Liver (tissue), 8 donors: ENCODE measurements at regions not wholly inside any gene's neighbourhood (a gene's known extent, or its start where the extent isn't known, plus 50 kb on each side); places are given as distances from the start of the nearest gene placed in this dataset.

Source experiments
- DNase-seq: peaks from one replicate; pipeline ENCODE4 v3.0.0-alpha.2; 2017; ENCODE audit warnings: low spot score
- H3K27ac ChIP-seq, 2 donors: one replicate each; pipeline ENCODE4 v1.7.0; 2013; ENCODE audit warnings: inconsistent platforms in 2 of 2, low read length in 2 of 2, control low read depth in 1 of 2, low read depth in 1 of 2, mild to moderate bottlenecking in 1 of 2
- H3K27me3 ChIP-seq, 4 donors: one replicate each; pipeline versions ENCODE4 v1.6.1 to v1.7.0; 2013; ENCODE audit warnings: low read length in 3 of 4, inconsistent platforms in 1 of 4, mild to moderate bottlenecking in 1 of 4, moderate library complexity in 1 of 4; ENCODE audit not compliant: control insufficient read depth in 4 of 4, insufficient read depth in 4 of 4
- H3K36me3 ChIP-seq, 4 donors: one replicate each; pipeline versions ENCODE4 v1.6.1 to v1.7.0; 2013; ENCODE audit warnings: low read length in 3 of 4, mild to moderate bottlenecking in 3 of 4, low read depth in 1 of 4, moderate library complexity in 1 of 4; ENCODE audit not compliant: control insufficient read depth in 4 of 4, insufficient read depth in 3 of 4
- H3K4me1 ChIP-seq, 4 donors: one replicate each; pipeline versions ENCODE4 v1.6.1 to v1.7.0; 2013; ENCODE audit warnings: low read length in 3 of 4, mild to moderate bottlenecking in 3 of 4, moderate library complexity in 1 of 4; ENCODE audit not compliant: control insufficient read depth in 4 of 4, insufficient read depth in 4 of 4
- H3K4me3 ChIP-seq, 3 donors: one replicate each; pipeline versions ENCODE4 v1.6.1 to v1.7.0; 2013; ENCODE audit warnings: low read length in 3 of 3, control low read depth in 1 of 3, low read depth in 1 of 3, mild to moderate bottlenecking in 1 of 3
- H3K9ac ChIP-seq, 2 donors: one replicate each; pipeline ENCODE4 v1.7.0; 2013; ENCODE audit warnings: low read length in 2 of 2, mild to moderate bottlenecking in 2 of 2, moderate library complexity in 2 of 2, control low read depth in 1 of 2, low read depth in 1 of 2
- H3K9me3 ChIP-seq, 4 donors: one replicate each; pipeline versions ENCODE4 v1.6.1 to v1.7.0; 2013; ENCODE audit warnings: low read length in 3 of 4; ENCODE audit not compliant: control insufficient read depth in 4 of 4
- CTCF ChIP-seq: fragments of 150-350 bp; IDR thresholded peaks from 2 replicates; pipeline ENCODE4 v1.5.1; 2017; ENCODE audit warnings: improper control_type of control experiment, low read depth, low read length; ENCODE audit not compliant: missing input control
- EGR1 ChIP-seq, 2 donors: IDR thresholded peaks; 2 replicates each; pipeline ENCODE4 v1.6.1; 2016 to 2018; ENCODE audit warnings: antibody characterized with exemption in 2 of 2, low read depth in 2 of 2
- FOXA1 ChIP-seq: IDR thresholded peaks from 2 replicates; pipeline ENCODE4 v1.6.1; 2016; ENCODE audit warnings: antibody characterized with exemption
- FOXA2 ChIP-seq: IDR thresholded peaks from 2 replicates; pipeline ENCODE4 v1.6.1; 2016; ENCODE audit warnings: antibody characterized with exemption
- GABPA ChIP-seq, 2 donors: IDR thresholded peaks in 1 of 2; conservative IDR thresholded peaks in 1 of 2; 2 replicates each; pipeline ENCODE4 v1.6.1; 2016; ENCODE audit warnings: antibody characterized with exemption in 2 of 2, mild to moderate bottlenecking in 1 of 2, moderate library complexity in 1 of 2
- HNF4A ChIP-seq, 2 donors: conservative IDR thresholded peaks; 2 replicates each; pipeline ENCODE4 v1.6.1; 2016; ENCODE audit warnings: antibody characterized with exemption in 2 of 2, mild to moderate bottlenecking in 2 of 2
- HNF4G ChIP-seq: IDR thresholded peaks from 2 replicates; pipeline ENCODE4 v1.6.1; 2016; ENCODE audit warnings: antibody characterized with exemption
- JUND ChIP-seq, 2 donors: IDR thresholded peaks; 2 replicates each; pipeline ENCODE4 v1.6.1; 2016; ENCODE audit warnings: antibody characterized with exemption in 2 of 2
- NR2F2 ChIP-seq: IDR thresholded peaks from 2 replicates; pipeline ENCODE4 v1.6.1; 2016; ENCODE audit warnings: antibody characterized with exemption
- RAD21 ChIP-seq, 2 donors: IDR thresholded peaks; 2 replicates each; pipeline ENCODE4 v1.6.1; 2016; ENCODE audit warnings: antibody characterized with exemption in 2 of 2, mild to moderate bottlenecking in 2 of 2
- RXRA ChIP-seq, 2 donors: IDR thresholded peaks; 2 replicates each; pipeline ENCODE4 v1.6.1; 2017 to 2018; ENCODE audit warnings: antibody characterized with exemption in 2 of 2, mild to moderate bottlenecking in 1 of 2
- SP1 ChIP-seq: IDR thresholded peaks from 2 replicates; pipeline ENCODE4 v1.6.1; 2018; ENCODE audit warnings: antibody characterized with exemption, mild to moderate bottlenecking
- TAF1 ChIP-seq: conservative IDR thresholded peaks from 2 replicates; pipeline ENCODE4 v1.6.1; 2016; ENCODE audit warnings: antibody characterized with exemption, mild to moderate bottlenecking
- YY1 ChIP-seq: IDR thresholded peaks from 2 replicates; pipeline ENCODE4 v1.6.1; 2016; ENCODE audit warnings: antibody characterized with exemption, mild to moderate bottlenecking
- WGBS: extraction: QIAGEN DNeasy Blood & Tissue Kit; methylation state at CpG from one replicate; pipeline ENCODE4 v1.1.7; 2013; 5-methylcytosine and 5-hydroxymethylcytosine counted together
- TF ChIP-seq, protein P1 (sequence below): IDR thresholded peaks from 2 replicates; pipeline ENCODE4 v1.6.1; 2016; ENCODE audit warnings: antibody characterized with exemption, mild to moderate bottlenecking
- TF ChIP-seq, protein P2 (sequence below): IDR thresholded peaks from 2 replicates; pipeline ENCODE4 v1.6.1; 2016; ENCODE audit warnings: antibody characterized with exemption
- donor health status: healthy.
- donor health status: healthy.
- donor health status: healthy.
- donor health status: healthy.
- donor health status: healthy.

- WGBS = 96% methylated on average over 1 of the region's 1 CpG
Observed at GRCh38 chr5:111863801-111864200, 106.8 kb upstream of the NREP start.

More at GRCh38 chr5:111863801-111864200, 106.8 kb upstream of the NREP start:
- DNase-seq = no peak
- H3K9me3 ChIP-seq = no peaks in the 10 kb centered on the region
- H3K4me3 ChIP-seq = no peak overlapping the region
- H3K4me1 ChIP-seq = no peaks in the 10 kb centered on the region
- H3K36me3 ChIP-seq = no peaks in the 10 kb centered on the region
- H3K27ac ChIP-seq = no peak overlapping the region
- TF ChIP-seq TAF1 (no peak), SP1 (no peak), CTCF (no peak), NR2F2 (no peak), FOXA2 (no peak), FOXA1 (no peak), GABPA (IDR thresholded peaks at IDR 0.05 in 1 of 2, conservative IDR thresholded peaks at IDR 0.05 in 1 of 2) (no peak), RAD21 (IDR thresholded peaks at IDR 0.05) (no peak), JUND (IDR thresholded peaks at IDR 0.05) (no peak), RXRA (IDR thresholded peaks at IDR 0.05) (no peak), HNF4A (conservative IDR thresholded peaks at IDR 0.05) (no peak), YY1 (no peak), EGR1 (IDR thresholded peaks at IDR 0.05; ENCODE audit: low read depth in 2 of 2) (no peak), HNF4G (no peak)
- TF ChIP-seq, protein P1, sequence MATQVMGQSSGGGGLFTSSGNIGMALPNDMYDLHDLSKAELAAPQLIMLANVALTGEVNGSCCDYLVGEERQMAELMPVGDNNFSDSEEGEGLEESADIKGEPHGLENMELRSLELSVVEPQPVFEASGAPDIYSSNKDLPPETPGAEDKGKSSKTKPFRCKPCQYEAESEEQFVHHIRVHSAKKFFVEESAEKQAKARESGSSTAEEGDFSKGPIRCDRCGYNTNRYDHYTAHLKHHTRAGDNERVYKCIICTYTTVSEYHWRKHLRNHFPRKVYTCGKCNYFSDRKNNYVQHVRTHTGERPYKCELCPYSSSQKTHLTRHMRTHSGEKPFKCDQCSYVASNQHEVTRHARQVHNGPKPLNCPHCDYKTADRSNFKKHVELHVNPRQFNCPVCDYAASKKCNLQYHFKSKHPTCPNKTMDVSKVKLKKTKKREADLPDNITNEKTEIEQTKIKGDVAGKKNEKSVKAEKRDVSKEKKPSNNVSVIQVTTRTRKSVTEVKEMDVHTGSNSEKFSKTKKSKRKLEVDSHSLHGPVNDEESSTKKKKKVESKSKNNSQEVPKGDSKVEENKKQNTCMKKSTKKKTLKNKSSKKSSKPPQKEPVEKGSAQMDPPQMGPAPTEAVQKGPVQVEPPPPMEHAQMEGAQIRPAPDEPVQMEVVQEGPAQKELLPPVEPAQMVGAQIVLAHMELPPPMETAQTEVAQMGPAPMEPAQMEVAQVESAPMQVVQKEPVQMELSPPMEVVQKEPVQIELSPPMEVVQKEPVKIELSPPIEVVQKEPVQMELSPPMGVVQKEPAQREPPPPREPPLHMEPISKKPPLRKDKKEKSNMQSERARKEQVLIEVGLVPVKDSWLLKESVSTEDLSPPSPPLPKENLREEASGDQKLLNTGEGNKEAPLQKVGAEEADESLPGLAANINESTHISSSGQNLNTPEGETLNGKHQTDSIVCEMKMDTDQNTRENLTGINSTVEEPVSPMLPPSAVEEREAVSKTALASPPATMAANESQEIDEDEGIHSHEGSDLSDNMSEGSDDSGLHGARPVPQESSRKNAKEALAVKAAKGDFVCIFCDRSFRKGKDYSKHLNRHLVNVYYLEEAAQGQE = no peak
- TF ChIP-seq, protein P2, sequence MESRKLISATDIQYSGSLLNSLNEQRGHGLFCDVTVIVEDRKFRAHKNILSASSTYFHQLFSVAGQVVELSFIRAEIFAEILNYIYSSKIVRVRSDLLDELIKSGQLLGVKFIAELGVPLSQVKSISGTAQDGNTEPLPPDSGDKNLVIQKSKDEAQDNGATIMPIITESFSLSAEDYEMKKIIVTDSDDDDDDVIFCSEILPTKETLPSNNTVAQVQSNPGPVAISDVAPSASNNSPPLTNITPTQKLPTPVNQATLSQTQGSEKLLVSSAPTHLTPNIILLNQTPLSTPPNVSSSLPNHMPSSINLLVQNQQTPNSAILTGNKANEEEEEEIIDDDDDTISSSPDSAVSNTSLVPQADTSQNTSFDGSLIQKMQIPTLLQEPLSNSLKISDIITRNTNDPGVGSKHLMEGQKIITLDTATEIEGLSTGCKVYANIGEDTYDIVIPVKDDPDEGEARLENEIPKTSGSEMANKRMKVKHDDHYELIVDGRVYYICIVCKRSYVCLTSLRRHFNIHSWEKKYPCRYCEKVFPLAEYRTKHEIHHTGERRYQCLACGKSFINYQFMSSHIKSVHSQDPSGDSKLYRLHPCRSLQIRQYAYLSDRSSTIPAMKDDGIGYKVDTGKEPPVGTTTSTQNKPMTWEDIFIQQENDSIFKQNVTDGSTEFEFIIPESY = no peak
- no peak overlapping the region for H3K9ac ChIP-seq
- H3K27me3 ChIP-seq = no peaks in the 10 kb centered on the region
